ENCODE measurements at regions not wholly inside any gene's neighbourhood (a gene's known extent, or its start where the extent isn't known, plus 50 kb on each side); places are given as distances from the start of the nearest gene placed in this dataset.

DNA sequence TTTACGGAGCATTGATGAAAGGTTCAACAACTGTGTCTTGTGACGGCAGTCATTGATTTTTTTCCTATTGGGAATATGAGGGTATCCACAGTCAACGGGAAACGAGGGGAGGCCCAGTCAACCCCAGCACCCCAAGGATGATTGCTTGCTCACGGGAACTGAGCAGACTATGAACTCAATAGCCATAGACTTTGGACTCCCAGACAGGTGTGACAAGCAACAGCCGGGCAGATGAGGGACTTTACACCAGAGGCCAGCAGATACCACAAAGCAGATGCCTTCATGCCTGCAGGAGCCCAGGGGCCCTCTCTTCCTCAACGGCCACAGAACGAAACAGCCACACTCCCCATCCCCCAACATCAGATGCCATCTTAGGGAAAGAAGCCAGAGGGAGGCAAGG is 80.3 kb upstream of the FLT1 start:
- TF ChIP-seq, protein P1, sequence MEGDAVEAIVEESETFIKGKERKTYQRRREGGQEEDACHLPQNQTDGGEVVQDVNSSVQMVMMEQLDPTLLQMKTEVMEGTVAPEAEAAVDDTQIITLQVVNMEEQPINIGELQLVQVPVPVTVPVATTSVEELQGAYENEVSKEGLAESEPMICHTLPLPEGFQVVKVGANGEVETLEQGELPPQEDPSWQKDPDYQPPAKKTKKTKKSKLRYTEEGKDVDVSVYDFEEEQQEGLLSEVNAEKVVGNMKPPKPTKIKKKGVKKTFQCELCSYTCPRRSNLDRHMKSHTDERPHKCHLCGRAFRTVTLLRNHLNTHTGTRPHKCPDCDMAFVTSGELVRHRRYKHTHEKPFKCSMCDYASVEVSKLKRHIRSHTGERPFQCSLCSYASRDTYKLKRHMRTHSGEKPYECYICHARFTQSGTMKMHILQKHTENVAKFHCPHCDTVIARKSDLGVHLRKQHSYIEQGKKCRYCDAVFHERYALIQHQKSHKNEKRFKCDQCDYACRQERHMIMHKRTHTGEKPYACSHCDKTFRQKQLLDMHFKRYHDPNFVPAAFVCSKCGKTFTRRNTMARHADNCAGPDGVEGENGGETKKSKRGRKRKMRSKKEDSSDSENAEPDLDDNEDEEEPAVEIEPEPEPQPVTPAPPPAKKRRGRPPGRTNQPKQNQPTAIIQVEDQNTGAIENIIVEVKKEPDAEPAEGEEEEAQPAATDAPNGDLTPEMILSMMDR (IDR thresholded peaks at IDR 0.05): no peak
- TF ChIP-seq POLR2A (IDR thresholded peaks at IDR 0.05): no peak
